ENCODE measurements at regions not wholly inside any gene's neighbourhood (a gene's known extent, or its start where the extent isn't known, plus 50 kb on each side); places are given as distances from the start of the nearest gene placed in this dataset.

- no peak for TF ChIP-seq TOX (CRISPR knock-in tag; IDR thresholded peaks at IDR 0.05; ENCODE audit: borderline replicate concordance)
- TF ChIP-seq ZC3H10 (CRISPR knock-in tag; IDR thresholded peaks at IDR 0.05): no peak
- TF ChIP-seq ZNF565 (CRISPR knock-in tag; conservative IDR thresholded peaks at IDR 0.05; ENCODE audit: low read depth): no peak
- TF ChIP-seq ESRRG (CRISPR knock-in tag; IDR thresholded peaks at IDR 0.05): no peak
- no peak for TF ChIP-seq POU6F1 (CRISPR knock-in tag; IDR thresholded peaks at IDR 0.05; ENCODE audit: borderline replicate concordance, low read depth)
- TF ChIP-seq PATZ1 (CRISPR knock-in tag; IDR thresholded peaks at IDR 0.05; ENCODE audit: borderline replicate concordance): no peak
- TF ChIP-seq GLIS3 (CRISPR knock-in tag; IDR thresholded peaks at IDR 0.05): no peak
- TF ChIP-seq ZNF8 (CRISPR knock-in tag; IDR thresholded peaks at IDR 0.05): no peak
- no peak for TF ChIP-seq ZFP3 (CRISPR knock-in tag; IDR thresholded peaks at IDR 0.05)
- no peak for TF ChIP-seq CREB5 (CRISPR knock-in tag; IDR thresholded peaks at IDR 0.05; ENCODE audit: low read depth)
Measured at GRCh38 chr10:3496138-3496537, 288.9 kb downstream of the KLF6 start.
